HL-60 (cell line): ENCODE measurements at regions not wholly inside any gene's neighbourhood (a gene's known extent, or its start where the extent isn't known, plus 50 kb on each side); places are given as distances from the start of the nearest gene placed in this dataset.

Experiments
- GABPA ChIP-seq: IDR thresholded peaks from 2 replicates; pipeline ENCODE4 v1.6.1; 2012; ENCODE audit warnings: low read depth
- POLR2AphosphoS5 ChIP-seq: IDR thresholded peaks from 2 replicates; pipeline ENCODE4 v1.6.1; 2012; ENCODE audit warnings: low read depth
- SPI1 ChIP-seq: IDR thresholded peaks from 2 replicates; pipeline ENCODE4 v1.6.1; 2012; ENCODE audit warnings: low read depth, mild to moderate bottlenecking, borderline replicate concordance
- TF ChIP-seq, protein P1 (sequence below): IDR thresholded peaks from one replicate; pipeline ENCODE4 v1.5.1; 2011; ENCODE audit warnings: low read length, control low read depth, inconsistent platforms; ENCODE audit not compliant: insufficient read depth
- TF ChIP-seq, protein P2 (sequence below): IDR thresholded peaks from 2 replicates; pipeline ENCODE4 v1.6.1; 2012; ENCODE audit warnings: low read depth; ENCODE audit not compliant: insufficient replicate concordance

DNA sequence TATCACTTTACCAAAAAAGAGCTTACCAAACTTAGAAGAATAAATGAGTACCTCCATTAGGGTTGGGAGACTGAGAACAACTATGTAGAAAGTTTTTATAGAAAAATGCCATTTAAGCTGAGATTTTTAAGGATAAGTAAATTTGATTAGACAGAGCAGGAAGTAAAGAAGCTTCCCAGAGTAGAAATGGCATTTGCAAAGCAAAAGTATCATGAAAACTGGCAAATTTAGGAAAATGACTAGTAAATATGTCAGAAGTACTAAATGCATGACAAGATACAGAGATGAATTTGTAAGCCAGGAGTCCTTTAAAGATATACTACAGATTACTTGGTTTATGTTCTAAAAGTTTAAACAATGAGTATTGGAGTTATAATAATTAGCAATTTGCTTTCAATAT lies 2581.8 kb downstream of the PCDH9 start:
- TF ChIP-seq, protein P1, sequence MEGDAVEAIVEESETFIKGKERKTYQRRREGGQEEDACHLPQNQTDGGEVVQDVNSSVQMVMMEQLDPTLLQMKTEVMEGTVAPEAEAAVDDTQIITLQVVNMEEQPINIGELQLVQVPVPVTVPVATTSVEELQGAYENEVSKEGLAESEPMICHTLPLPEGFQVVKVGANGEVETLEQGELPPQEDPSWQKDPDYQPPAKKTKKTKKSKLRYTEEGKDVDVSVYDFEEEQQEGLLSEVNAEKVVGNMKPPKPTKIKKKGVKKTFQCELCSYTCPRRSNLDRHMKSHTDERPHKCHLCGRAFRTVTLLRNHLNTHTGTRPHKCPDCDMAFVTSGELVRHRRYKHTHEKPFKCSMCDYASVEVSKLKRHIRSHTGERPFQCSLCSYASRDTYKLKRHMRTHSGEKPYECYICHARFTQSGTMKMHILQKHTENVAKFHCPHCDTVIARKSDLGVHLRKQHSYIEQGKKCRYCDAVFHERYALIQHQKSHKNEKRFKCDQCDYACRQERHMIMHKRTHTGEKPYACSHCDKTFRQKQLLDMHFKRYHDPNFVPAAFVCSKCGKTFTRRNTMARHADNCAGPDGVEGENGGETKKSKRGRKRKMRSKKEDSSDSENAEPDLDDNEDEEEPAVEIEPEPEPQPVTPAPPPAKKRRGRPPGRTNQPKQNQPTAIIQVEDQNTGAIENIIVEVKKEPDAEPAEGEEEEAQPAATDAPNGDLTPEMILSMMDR = no peak
- TF ChIP-seq POLR2AphosphoS5 = no peak
- TF ChIP-seq, protein P2, sequence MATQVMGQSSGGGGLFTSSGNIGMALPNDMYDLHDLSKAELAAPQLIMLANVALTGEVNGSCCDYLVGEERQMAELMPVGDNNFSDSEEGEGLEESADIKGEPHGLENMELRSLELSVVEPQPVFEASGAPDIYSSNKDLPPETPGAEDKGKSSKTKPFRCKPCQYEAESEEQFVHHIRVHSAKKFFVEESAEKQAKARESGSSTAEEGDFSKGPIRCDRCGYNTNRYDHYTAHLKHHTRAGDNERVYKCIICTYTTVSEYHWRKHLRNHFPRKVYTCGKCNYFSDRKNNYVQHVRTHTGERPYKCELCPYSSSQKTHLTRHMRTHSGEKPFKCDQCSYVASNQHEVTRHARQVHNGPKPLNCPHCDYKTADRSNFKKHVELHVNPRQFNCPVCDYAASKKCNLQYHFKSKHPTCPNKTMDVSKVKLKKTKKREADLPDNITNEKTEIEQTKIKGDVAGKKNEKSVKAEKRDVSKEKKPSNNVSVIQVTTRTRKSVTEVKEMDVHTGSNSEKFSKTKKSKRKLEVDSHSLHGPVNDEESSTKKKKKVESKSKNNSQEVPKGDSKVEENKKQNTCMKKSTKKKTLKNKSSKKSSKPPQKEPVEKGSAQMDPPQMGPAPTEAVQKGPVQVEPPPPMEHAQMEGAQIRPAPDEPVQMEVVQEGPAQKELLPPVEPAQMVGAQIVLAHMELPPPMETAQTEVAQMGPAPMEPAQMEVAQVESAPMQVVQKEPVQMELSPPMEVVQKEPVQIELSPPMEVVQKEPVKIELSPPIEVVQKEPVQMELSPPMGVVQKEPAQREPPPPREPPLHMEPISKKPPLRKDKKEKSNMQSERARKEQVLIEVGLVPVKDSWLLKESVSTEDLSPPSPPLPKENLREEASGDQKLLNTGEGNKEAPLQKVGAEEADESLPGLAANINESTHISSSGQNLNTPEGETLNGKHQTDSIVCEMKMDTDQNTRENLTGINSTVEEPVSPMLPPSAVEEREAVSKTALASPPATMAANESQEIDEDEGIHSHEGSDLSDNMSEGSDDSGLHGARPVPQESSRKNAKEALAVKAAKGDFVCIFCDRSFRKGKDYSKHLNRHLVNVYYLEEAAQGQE = no peak
- no peak for TF ChIP-seq GABPA
- TF ChIP-seq SPI1 = no peak
